HEK293 (cell line): ENCODE measurements at regions not wholly inside any gene's neighbourhood (a gene's known extent, or its start where the extent isn't known, plus 50 kb on each side); places are given as distances from the start of the nearest gene placed in this dataset.

ENCODE experiments used
- CTCF ChIA-PET: fragments of 350-600 bp; formaldehyde crosslinking; extraction: SDS; loops from one replicate; lab custom pipeline; 2021; ENCODE audit warnings: antibody characterized with exemption; lab: Yijun Ruan, JAX
- POLR2A ChIA-PET: fragments of 300-600 bp; formaldehyde crosslinking; extraction: SDS; loops from one replicate; lab custom pipeline; 2020; ENCODE audit warnings: antibody characterized with exemption, inconsistent platforms; lab: Yijun Ruan, JAX
- H3K27ac ChIP-seq: fragments of 200-500 bp; sonication (Bioruptor generic); 2 replicates; pipeline ENCODE4 v1.5.1; 2014; ENCODE audit warnings: low read depth, low read length, control low read depth, inconsistent platforms; ENCODE audit errors: extremely low read depth
- H3K36me3 ChIP-seq, 2 experiments: fragments of 200-500 bp in 1 of 2; sonication (Bioruptor generic) in 1 of 2; 1 replicate in 1 of 2; 2 replicates in 1 of 2; pipeline ENCODE4 v1.5.1; 2014 to 2017; ENCODE audit warnings: inconsistent platforms in 2 of 2, low read length in 2 of 2; ENCODE audit not compliant: control insufficient read depth in 2 of 2, insufficient read depth in 1 of 2
- H3K4me1 ChIP-seq: fragments of 200-500 bp; sonication (Bioruptor generic); 2 replicates; pipeline ENCODE4 v1.5.1; 2014; ENCODE audit warnings: mild to moderate bottlenecking, low read length, inconsistent platforms; ENCODE audit not compliant: control insufficient read depth, insufficient read depth
- H3K4me3 ChIP-seq: 2 replicates; pipeline ENCODE4 v1.5.1; 2011; ENCODE audit warnings: low read depth, mild to moderate bottlenecking, control low read depth, low read length, moderate library complexity
- H3K9me3 ChIP-seq: fragments of 200-500 bp; sonication (Bioruptor generic); 2 replicates; pipeline ENCODE4 v1.5.1; 2014; ENCODE audit warnings: low read depth, low read length, inconsistent platforms; ENCODE audit not compliant: control insufficient read depth, insufficient read depth
- KLF8 ChIP-seq: fragments of 450-650 bp; formaldehyde crosslinking; IDR thresholded peaks from 2 replicates; pipeline ENCODE4 v1.5.1; 2016; ENCODE audit warnings: missing biosample characterization, missing genetic modification characterization
- MYNN ChIP-seq: fragments of 450-650 bp; formaldehyde crosslinking; IDR thresholded peaks from 2 replicates; pipeline ENCODE4 v1.5.1; 2016; ENCODE audit warnings: missing biosample characterization, missing genetic modification characterization, borderline replicate concordance
- SALL2 ChIP-seq: fragments of 450-650 bp; formaldehyde crosslinking; IDR thresholded peaks from 2 replicates; pipeline ENCODE4 v1.5.0; 2017; ENCODE audit warnings: missing biosample characterization, mild to moderate bottlenecking, missing genetic modification characterization, borderline replicate concordance
- SCRT1 ChIP-seq: fragments of 450-650 bp; formaldehyde crosslinking; IDR thresholded peaks from 2 replicates; pipeline ENCODE4 v1.5.1; 2016; ENCODE audit warnings: missing biosample characterization, missing genetic modification characterization, borderline replicate concordance
- SCRT2 ChIP-seq: fragments of 450-650 bp; formaldehyde crosslinking; IDR thresholded peaks from 2 replicates; pipeline ENCODE4 v1.5.1; 2016; ENCODE audit warnings: missing biosample characterization, missing genetic modification characterization
- SP2 ChIP-seq: fragments of 450-650 bp; formaldehyde crosslinking; IDR thresholded peaks from 2 replicates; pipeline ENCODE4 v1.5.1; 2016; ENCODE audit warnings: missing biosample characterization, missing genetic modification characterization
- TRIM28 ChIP-seq: IDR thresholded peaks from 2 replicates; pipeline ENCODE4 v1.6.1; 2011; ENCODE audit warnings: low read length, control low read depth, borderline replicate concordance
- ZBTB20 ChIP-seq: fragments of 450-650 bp; formaldehyde crosslinking; IDR thresholded peaks from 2 replicates; pipeline ENCODE4 v1.5.1; 2016; ENCODE audit warnings: missing biosample characterization, missing genetic modification characterization
- ZFP69B ChIP-seq: fragments of 450-650 bp; formaldehyde crosslinking; IDR thresholded peaks from 2 replicates; pipeline ENCODE4 v1.5.1; 2016; ENCODE audit warnings: missing biosample characterization, missing genetic modification characterization
- ZNF2 ChIP-seq: fragments of 450-650 bp; formaldehyde crosslinking; IDR thresholded peaks from 2 replicates; pipeline ENCODE4 v1.5.1; 2016; ENCODE audit warnings: missing biosample characterization, missing genetic modification characterization
- ZNF221 ChIP-seq: fragments of 450-650 bp; formaldehyde crosslinking; IDR thresholded peaks from 2 replicates; pipeline ENCODE4 v1.5.1; 2017; ENCODE audit warnings: missing biosample characterization, missing genetic modification characterization, borderline replicate concordance
- ZNF23 ChIP-seq: fragments of 450-650 bp; formaldehyde crosslinking; IDR thresholded peaks from 2 replicates; pipeline ENCODE4 v1.5.1; 2016; ENCODE audit warnings: missing biosample characterization, missing genetic modification characterization, borderline replicate concordance
- ZNF302 ChIP-seq: fragments of 450-650 bp; formaldehyde crosslinking; IDR thresholded peaks from 2 replicates; pipeline ENCODE4 v1.5.1; 2016; ENCODE audit warnings: missing biosample characterization, missing genetic modification characterization, low read depth
- ZNF391 ChIP-seq: fragments of 450-650 bp; formaldehyde crosslinking; IDR thresholded peaks from 2 replicates; pipeline ENCODE4 v1.5.1; 2016; ENCODE audit warnings: low read depth, missing biosample characterization, missing genetic modification characterization, borderline replicate concordance
- ZNF394 ChIP-seq: fragments of 450-650 bp; formaldehyde crosslinking; IDR thresholded peaks from 2 replicates; pipeline ENCODE4 v1.5.1; 2016; ENCODE audit warnings: missing biosample characterization, missing genetic modification characterization, mild to moderate bottlenecking, moderate library complexity, borderline replicate concordance
- ZNF426 ChIP-seq: fragments of 450-650 bp; formaldehyde crosslinking; IDR thresholded peaks from 2 replicates; pipeline ENCODE4 v1.5.1; 2017; ENCODE audit warnings: missing biosample characterization, missing genetic modification characterization, mild to moderate bottlenecking, inconsistent platforms, moderate library complexity
- ZNF544 ChIP-seq: fragments of 450-650 bp; formaldehyde crosslinking; IDR thresholded peaks from 2 replicates; pipeline ENCODE4 v1.5.0; 2017; ENCODE audit warnings: missing biosample characterization, missing genetic modification characterization
- ZNF585B ChIP-seq: fragments of 450-650 bp; formaldehyde crosslinking; IDR thresholded peaks from 2 replicates; pipeline ENCODE4 v1.5.1; 2016; ENCODE audit warnings: missing biosample characterization, missing genetic modification characterization
- ZNF610 ChIP-seq: fragments of 450-650 bp; formaldehyde crosslinking; IDR thresholded peaks from 2 replicates; pipeline ENCODE4 v1.5.1; 2016; ENCODE audit warnings: missing biosample characterization, missing genetic modification characterization, borderline replicate concordance
- ZNF621 ChIP-seq: fragments of 450-650 bp; formaldehyde crosslinking; IDR thresholded peaks from 2 replicates; pipeline ENCODE4 v1.5.1; 2017; ENCODE audit warnings: missing biosample characterization, missing genetic modification characterization
- ZNF623 ChIP-seq: fragments of 450-650 bp; formaldehyde crosslinking; IDR thresholded peaks from 2 replicates; pipeline ENCODE4 v1.5.1; 2016; ENCODE audit warnings: missing biosample characterization, missing genetic modification characterization
- ZNF670 ChIP-seq: fragments of 450-650 bp; formaldehyde crosslinking; IDR thresholded peaks from 2 replicates; pipeline ENCODE4 v1.5.1; 2016; ENCODE audit warnings: missing biosample characterization, missing genetic modification characterization, low read depth
- TF ChIP-seq, protein P1 (sequence below): fragments of 450-650 bp; formaldehyde crosslinking; IDR thresholded peaks from 2 replicates; pipeline ENCODE4 v1.5.1; 2017; ENCODE audit warnings: missing biosample characterization, missing genetic modification characterization
- TF ChIP-seq, protein P2 (sequence below): fragments of 450-650 bp; formaldehyde crosslinking; IDR thresholded peaks from 2 replicates; pipeline ENCODE4 v1.5.1; 2016; ENCODE audit warnings: missing biosample characterization, missing genetic modification characterization
- TF ChIP-seq, protein P3 (sequence below): fragments of 450-650 bp; formaldehyde crosslinking; IDR thresholded peaks from 2 replicates; pipeline ENCODE4 v1.5.1; 2016; ENCODE audit warnings: missing biosample characterization, missing genetic modification characterization, low read depth
- TF ChIP-seq, protein P4 (sequence below): fragments of 450-650 bp; formaldehyde crosslinking; IDR thresholded peaks from 2 replicates; pipeline ENCODE4 v1.5.1; 2016; ENCODE audit warnings: missing biosample characterization, missing genetic modification characterization

DNA sequence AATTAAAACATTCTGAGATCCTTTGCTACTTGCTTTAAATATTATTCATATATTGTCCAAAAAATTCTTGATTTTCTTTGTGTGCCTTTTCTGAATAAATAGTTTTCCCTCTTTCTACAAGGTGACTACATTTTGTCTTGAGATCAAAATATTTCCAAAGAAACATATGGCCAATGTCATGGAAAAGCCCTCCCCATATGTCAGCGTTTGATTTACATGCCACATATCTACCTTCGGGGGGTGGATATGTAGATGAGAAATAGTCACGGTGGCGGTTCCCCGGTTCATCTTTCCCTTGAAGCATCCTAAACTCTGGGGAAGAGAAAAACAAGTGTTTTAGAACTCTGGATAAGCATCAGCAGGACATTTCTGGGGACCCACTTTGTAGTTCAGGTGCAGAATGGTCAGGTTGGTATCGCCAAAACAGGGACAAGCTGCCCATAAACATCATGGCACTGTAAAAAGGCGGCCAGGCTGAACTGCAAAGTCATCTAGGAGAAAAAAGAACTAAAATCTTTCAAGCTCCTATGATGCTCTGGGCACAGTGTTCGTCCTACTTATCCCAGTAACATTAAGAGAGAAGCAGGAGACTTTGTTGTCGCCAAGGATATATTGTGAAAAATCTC lies 91.5 kb downstream of the MEX3B start:
- POLR2A ChIA-PET: no interaction called here
- H3K4me1 ChIP-seq: peaks cover 18% of the 10 kb centered on the region
- no peak overlapping the region for H3K4me3 ChIP-seq
- no peaks in the 10 kb centered on the region for H3K36me3 ChIP-seq
- CTCF ChIA-PET: no interaction called here
- H3K27ac ChIP-seq: no peak overlapping the region
- TF ChIP-seq ZNF621 (tag by site-specific recombination) (no peak), ZFP69B (tag by site-specific recombination) (no peak)
- H3K9me3 ChIP-seq: no peaks in the 10 kb centered on the region

DNA sequence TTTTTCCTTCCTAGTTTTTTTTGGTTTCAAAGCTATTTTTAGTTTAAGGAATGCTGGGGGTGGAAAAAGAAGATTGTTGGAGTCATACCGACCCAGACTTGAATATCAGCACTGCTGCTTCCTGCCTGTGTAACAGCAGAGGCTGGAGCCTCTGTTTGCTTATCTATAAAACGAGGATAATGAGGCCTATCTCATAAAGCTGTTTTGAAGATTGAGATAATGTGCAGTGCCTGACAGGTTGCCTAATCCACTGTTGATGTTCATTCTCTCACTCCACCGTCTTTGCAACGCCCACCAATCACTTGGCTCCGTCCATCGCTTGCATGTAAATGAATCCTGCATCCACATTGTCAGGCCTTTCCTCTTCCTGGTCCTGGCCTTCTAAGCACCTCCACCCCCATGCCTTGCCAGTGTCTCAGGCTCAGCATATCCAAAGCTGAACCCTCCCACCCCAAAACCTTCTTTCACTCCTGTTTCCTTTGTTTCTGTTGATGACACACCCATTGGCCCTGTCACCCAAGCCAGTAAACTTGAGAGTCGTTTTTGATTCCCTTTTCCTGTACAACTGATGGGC lies 94.9 kb downstream of the MEX3B start:
- ChIA-PET CTCF (interaction anchor here (0.7 to 1.9 kb wide), 5 partner anchors 11 to 95 kb away, joined by 3 to 4 read pairs (median 4); partner anchors contain the start of gene MEX3B), POLR2A (interaction anchor here (0.6 to 1.8 kb wide), 2 partner anchors 93 to 95 kb away, joined by 3 to 4 read pairs; partner anchors contain the start of gene MEX3B)
- H3K27ac ChIP-seq: peak overlapping the region; percentile 58
- H3K9me3 ChIP-seq: no peaks in the 10 kb centered on the region
- no peaks in the 10 kb centered on the region for H3K36me3 ChIP-seq
- peaks cover 18% of the 10 kb centered on the region for H3K4me1 ChIP-seq
- H3K4me3 ChIP-seq: no peak overlapping the region
- TF ChIP-seq, protein P1, sequence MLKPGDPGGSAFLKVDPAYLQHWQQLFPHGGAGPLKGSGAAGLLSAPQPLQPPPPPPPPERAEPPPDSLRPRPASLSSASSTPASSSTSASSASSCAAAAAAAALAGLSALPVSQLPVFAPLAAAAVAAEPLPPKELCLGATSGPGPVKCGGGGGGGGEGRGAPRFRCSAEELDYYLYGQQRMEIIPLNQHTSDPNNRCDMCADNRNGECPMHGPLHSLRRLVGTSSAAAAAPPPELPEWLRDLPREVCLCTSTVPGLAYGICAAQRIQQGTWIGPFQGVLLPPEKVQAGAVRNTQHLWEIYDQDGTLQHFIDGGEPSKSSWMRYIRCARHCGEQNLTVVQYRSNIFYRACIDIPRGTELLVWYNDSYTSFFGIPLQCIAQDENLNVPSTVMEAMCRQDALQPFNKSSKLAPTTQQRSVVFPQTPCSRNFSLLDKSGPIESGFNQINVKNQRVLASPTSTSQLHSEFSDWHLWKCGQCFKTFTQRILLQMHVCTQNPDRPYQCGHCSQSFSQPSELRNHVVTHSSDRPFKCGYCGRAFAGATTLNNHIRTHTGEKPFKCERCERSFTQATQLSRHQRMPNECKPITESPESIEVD (tag by site-specific recombination): peak; percentile 90
- TF ChIP-seq KLF8 (tag by site-specific recombination) (peak; percentile 59), ZNF391 (tag by site-specific recombination) (no peak), SP2 (tag by site-specific recombination) (peak; percentile 57), ZNF670 (tag by site-specific recombination) (no peak), ZNF302 (tag by site-specific recombination) (no peak), ZBTB20 (tag by site-specific recombination) (no peak), SCRT1 (tag by site-specific recombination) (peak; percentile 95), SCRT2 (tag by site-specific recombination) (no peak), ZNF544 (tag by site-specific recombination) (no peak), ZNF623 (no peak), ZNF585B (tag by site-specific recombination) (no peak), ZNF394 (tag by site-specific recombination) (no peak), ZNF610 (peak; percentile 86; the same call in 1 of the 2 replicates), SALL2 (tag by site-specific recombination) (no peak), ZNF221 (no peak), ZNF426 (tag by site-specific recombination) (no peak), MYNN (tag by site-specific recombination) (no peak), ZNF2 (tag by site-specific recombination) (peak; percentile 83), TRIM28 (peak; percentile 97), ZNF23 (tag by site-specific recombination) (no peak)
- TF ChIP-seq, protein P2, sequence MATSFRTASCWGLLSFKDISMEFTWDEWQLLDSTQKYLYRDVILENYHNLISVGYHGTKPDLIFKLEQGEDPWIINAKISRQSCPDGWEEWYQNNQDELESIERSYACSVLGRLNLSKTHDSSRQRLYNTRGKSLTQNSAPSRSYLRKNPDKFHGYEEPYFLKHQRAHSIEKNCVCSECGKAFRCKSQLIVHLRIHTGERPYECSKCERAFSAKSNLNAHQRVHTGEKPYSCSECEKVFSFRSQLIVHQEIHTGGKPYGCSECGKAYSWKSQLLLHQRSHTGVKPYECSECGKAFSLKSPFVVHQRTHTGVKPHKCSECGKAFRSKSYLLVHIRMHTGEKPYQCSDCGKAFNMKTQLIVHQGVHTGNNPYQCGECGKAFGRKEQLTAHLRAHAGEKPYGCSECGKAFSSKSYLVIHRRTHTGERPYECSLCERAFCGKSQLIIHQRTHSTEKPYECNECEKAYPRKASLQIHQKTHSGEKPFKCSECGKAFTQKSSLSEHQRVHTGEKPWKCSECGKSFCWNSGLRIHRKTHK: no peak
- TF ChIP-seq, protein P3, sequence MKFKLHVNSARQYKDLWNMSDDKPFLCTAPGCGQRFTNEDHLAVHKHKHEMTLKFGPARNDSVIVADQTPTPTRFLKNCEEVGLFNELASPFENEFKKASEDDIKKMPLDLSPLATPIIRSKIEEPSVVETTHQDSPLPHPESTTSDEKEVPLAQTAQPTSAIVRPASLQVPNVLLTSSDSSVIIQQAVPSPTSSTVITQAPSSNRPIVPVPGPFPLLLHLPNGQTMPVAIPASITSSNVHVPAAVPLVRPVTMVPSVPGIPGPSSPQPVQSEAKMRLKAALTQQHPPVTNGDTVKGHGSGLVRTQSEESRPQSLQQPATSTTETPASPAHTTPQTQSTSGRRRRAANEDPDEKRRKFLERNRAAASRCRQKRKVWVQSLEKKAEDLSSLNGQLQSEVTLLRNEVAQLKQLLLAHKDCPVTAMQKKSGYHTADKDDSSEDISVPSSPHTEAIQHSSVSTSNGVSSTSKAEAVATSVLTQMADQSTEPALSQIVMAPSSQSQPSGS (tag by site-specific recombination): 0 out of 2 replicates have a peak, but pooled peaks have one; percentile 48
- TF ChIP-seq, protein P4, sequence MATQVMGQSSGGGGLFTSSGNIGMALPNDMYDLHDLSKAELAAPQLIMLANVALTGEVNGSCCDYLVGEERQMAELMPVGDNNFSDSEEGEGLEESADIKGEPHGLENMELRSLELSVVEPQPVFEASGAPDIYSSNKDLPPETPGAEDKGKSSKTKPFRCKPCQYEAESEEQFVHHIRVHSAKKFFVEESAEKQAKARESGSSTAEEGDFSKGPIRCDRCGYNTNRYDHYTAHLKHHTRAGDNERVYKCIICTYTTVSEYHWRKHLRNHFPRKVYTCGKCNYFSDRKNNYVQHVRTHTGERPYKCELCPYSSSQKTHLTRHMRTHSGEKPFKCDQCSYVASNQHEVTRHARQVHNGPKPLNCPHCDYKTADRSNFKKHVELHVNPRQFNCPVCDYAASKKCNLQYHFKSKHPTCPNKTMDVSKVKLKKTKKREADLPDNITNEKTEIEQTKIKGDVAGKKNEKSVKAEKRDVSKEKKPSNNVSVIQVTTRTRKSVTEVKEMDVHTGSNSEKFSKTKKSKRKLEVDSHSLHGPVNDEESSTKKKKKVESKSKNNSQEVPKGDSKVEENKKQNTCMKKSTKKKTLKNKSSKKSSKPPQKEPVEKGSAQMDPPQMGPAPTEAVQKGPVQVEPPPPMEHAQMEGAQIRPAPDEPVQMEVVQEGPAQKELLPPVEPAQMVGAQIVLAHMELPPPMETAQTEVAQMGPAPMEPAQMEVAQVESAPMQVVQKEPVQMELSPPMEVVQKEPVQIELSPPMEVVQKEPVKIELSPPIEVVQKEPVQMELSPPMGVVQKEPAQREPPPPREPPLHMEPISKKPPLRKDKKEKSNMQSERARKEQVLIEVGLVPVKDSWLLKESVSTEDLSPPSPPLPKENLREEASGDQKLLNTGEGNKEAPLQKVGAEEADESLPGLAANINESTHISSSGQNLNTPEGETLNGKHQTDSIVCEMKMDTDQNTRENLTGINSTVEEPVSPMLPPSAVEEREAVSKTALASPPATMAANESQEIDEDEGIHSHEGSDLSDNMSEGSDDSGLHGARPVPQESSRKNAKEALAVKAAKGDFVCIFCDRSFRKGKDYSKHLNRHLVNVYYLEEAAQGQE (tag by site-specific recombination): no peak
